ENCODE measurements at regions not wholly inside any gene's neighbourhood (a gene's known extent, or its start where the extent isn't known, plus 50 kb on each side); places are given as distances from the start of the nearest gene placed in this dataset.

- TF ChIP-seq POLR2AphosphoS5 (IDR thresholded peaks at IDR 0.05; ENCODE audit: borderline replicate concordance, low read depth, low read length): no peak
- TF ChIP-seq EZH2 (IDR thresholded peaks at IDR 0.05): no peak
- TF ChIP-seq FOXP2 (optimal IDR thresholded peaks at IDR 0.05; ENCODE audit: control extremely low read depth, extremely low read length, insufficient read depth): no peak
Measured at GRCh38 chr20:52261792-52262191, 70.2 kb upstream of the ZFP64 start.

Measured in SK-N-MC (cell line).